CD4-positive, alpha-beta T cell (primary cell): ENCODE measurements at regions not wholly inside any gene's neighbourhood (a gene's known extent, or its start where the extent isn't known, plus 50 kb on each side); places are given as distances from the start of the nearest gene placed in this dataset.
A peak's percentile ranks its signal among the peaks of the same experiment; 100 is the strongest.

Experiments used
- ATAC-seq: fragments of 200-7000 bp; cut with Tn5 transposase; one replicate; pipeline ENCODE4 v1.10.0; 2022; ENCODE audit warnings: mild to moderate bottlenecking; ENCODE audit not compliant: poor library complexity
- CTCF ChIA-PET: fragments of 350-600 bp; sonication (Branson Sonifier 250); formaldehyde crosslinking; loops from one replicate; lab custom pipeline; 2021; ENCODE audit warnings: antibody characterized with exemption, inconsistent platforms; lab: Charles Lee
- POLR2A ChIA-PET: fragments of 350-600 bp; sonication (Branson Sonifier 250); formaldehyde crosslinking; loops from one replicate; lab custom pipeline; 2021; ENCODE audit warnings: antibody characterized with exemption, inconsistent platforms; lab: Charles Lee
- DNase-seq, 14 experiments: peaks; one replicate each; pipeline ENCODE4 v3.0.0-alpha.2; 2013 to 2020; ENCODE audit warnings: mixed read lengths in 2 of 14
- H3K27ac ChIP-seq, 2 donors: one replicate each; pipeline versions ENCODE4 v1.5.1 to v1.7.0; 2013; ENCODE audit warnings: low read length in 2 of 2, low read depth in 1 of 2, mild to moderate bottlenecking in 1 of 2
- H3K27me3 ChIP-seq, 2 experiments: 1 replicate in 1 of 2; 2 replicates in 1 of 2; pipeline versions ENCODE4 v1.6.1 to v1.7.0; 2013; ENCODE audit warnings: low read length in 2 of 2, control low read depth in 1 of 2, mild to moderate bottlenecking in 1 of 2, moderate library complexity in 1 of 2; ENCODE audit not compliant: insufficient read depth in 2 of 2, control insufficient read depth in 1 of 2
- H3K36me3 ChIP-seq: one replicate; pipeline ENCODE4 v1.6.1; 2013; ENCODE audit warnings: low read length, control low read depth; ENCODE audit not compliant: insufficient read depth
- H3K4me1 ChIP-seq: one replicate; pipeline ENCODE4 v1.6.1; 2013; ENCODE audit warnings: low read length, control low read depth; ENCODE audit not compliant: insufficient read depth
- H3K4me3 ChIP-seq: one replicate; pipeline ENCODE4 v1.5.1; 2013; ENCODE audit warnings: mild to moderate bottlenecking, low read length, moderate library complexity
- H3K9me3 ChIP-seq, 2 experiments: 1 replicate in 1 of 2; 2 replicates in 1 of 2; pipeline versions ENCODE4 v1.6.1 to v1.7.0; 2013; ENCODE audit warnings: low read length in 2 of 2, mild to moderate bottlenecking in 2 of 2, control low read depth in 1 of 2, moderate library complexity in 1 of 2; ENCODE audit not compliant: control insufficient read depth in 1 of 2, insufficient read depth in 1 of 2
- H3K27ac Mint-ChIP-seq: one replicate; pipeline ENCODE4 v1.8.0; 2020; ENCODE audit warnings: mixed read lengths
- H3K27me3 Mint-ChIP-seq: one replicate; pipeline ENCODE4 v1.8.0; 2021; ENCODE audit warnings: mixed read lengths
- H3K36me3 Mint-ChIP-seq: one replicate; pipeline ENCODE4 v1.8.0; 2021; ENCODE audit warnings: low read depth, mixed read lengths
- H3K4me1 Mint-ChIP-seq: one replicate; pipeline ENCODE4 v1.8.0; 2021; ENCODE audit warnings: low read depth, mixed read lengths
- H3K4me3 Mint-ChIP-seq: one replicate; pipeline ENCODE4 v1.8.0; 2020; ENCODE audit warnings: mild to moderate bottlenecking, mixed read lengths
- H3K9me3 Mint-ChIP-seq: one replicate; pipeline ENCODE4 v1.8.0; 2020; ENCODE audit warnings: mixed read lengths
- intact Hi-C, 2 experiments: fragments of 100-400 bp; cut with DNase I in 1 of 2; cut with micrococcal nuclease in 1 of 2; formaldehyde crosslinking; loops; one replicate each; pipeline versions ENCODE4 v1.15.1 to v1.9.0; 2023 to 2025; cut with DNase I, micrococcal nuclease
- TF ChIP-seq, protein P1 (sequence below): fragments of 200-600 bp; IDR thresholded peaks from one replicate; pipeline ENCODE4 v1.8.0; 2022; ENCODE audit warnings: antibody characterized with exemption, mild to moderate bottlenecking

DNA sequence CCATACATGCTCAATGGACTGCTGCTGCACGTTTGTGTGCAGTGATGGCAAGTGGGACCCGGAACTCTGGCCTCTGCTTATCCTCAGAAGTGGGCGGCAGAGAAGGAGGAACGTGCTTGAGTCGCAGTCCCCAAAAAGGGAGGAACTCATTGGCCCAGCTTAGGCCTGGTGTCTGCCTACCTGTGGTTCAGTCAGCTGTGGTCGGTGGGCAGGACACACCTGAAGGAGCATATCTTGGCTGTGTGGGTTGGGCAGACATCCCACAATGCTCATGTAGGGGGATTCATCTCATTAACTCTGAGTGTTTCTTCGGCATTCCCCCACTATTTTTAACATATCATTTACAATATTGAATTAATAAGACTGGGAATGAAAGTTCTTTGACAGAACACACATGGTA lies 122.9 kb upstream of the IL12B start:
- no peak for DNase-seq
- H3K27me3 Mint-ChIP-seq, result peaks cover 4% of the 10 kb centered on the region

DNA sequence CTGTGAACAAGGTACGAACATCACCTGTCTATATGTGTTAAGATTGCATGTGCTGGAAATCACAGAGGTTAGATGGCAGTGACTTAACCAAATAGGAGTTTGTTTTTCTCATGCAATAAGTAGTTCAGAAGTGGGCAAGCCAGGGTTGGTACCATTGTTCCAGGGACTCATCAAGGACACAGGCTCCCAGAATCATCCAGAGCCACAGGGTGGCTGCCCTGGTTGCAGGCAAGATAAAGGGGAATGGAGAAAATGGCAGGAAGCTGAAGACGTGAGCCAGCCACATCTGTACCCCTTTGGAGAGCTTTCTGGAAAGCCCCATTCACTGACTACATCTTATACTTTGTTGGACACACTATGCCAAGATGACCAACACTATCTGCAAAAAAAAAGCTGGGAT lies 126.0 kb upstream of the IL12B start:
- ChIA-PET CTCF (no interaction called here), POLR2A (interaction anchor here (0.6 kb wide), 1 partner anchor 28 kb away, joined by 3 read pairs; no protein-coding TSS in a partner anchor)
- no peak for ATAC-seq
- Histone ChIP-seq H3K27ac (no peak overlapping the region), H3K9me3 (no peaks in the 10 kb centered on the region), H3K4me3 (no peak overlapping the region), H3K27me3 (no peaks in the 10 kb centered on the region), H3K4me1 (peaks cover 16% of the 10 kb centered on the region), H3K36me3 (no peaks in the 10 kb centered on the region)
- no peak overlapping the region for H3K27ac Mint-ChIP-seq
- H3K4me3 Mint-ChIP-seq, result no peak overlapping the region
- peaks cover 11% of the 10 kb centered on the region for H3K27me3 Mint-ChIP-seq
- peak in 1 of 14 experiments; percentile 9 for DNase-seq
- no peaks in the 10 kb centered on the region for H3K36me3 Mint-ChIP-seq
- intact Hi-C loops, result no loop called here
- TF ChIP-seq, protein P1, sequence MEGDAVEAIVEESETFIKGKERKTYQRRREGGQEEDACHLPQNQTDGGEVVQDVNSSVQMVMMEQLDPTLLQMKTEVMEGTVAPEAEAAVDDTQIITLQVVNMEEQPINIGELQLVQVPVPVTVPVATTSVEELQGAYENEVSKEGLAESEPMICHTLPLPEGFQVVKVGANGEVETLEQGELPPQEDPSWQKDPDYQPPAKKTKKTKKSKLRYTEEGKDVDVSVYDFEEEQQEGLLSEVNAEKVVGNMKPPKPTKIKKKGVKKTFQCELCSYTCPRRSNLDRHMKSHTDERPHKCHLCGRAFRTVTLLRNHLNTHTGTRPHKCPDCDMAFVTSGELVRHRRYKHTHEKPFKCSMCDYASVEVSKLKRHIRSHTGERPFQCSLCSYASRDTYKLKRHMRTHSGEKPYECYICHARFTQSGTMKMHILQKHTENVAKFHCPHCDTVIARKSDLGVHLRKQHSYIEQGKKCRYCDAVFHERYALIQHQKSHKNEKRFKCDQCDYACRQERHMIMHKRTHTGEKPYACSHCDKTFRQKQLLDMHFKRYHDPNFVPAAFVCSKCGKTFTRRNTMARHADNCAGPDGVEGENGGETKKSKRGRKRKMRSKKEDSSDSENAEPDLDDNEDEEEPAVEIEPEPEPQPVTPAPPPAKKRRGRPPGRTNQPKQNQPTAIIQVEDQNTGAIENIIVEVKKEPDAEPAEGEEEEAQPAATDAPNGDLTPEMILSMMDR, result no peak
- H3K9me3 Mint-ChIP-seq, result no peaks in the 10 kb centered on the region
- H3K4me1 Mint-ChIP-seq, result no peaks in the 10 kb centered on the region

More for the DNA sequence above, 122.9 kb upstream of the IL12B start:
- peaks cover 10% of the 10 kb centered on the region for H3K4me1 ChIP-seq
- Mint-ChIP-seq H3K36me3 (no peaks in the 10 kb centered on the region), H3K4me3 (no peak overlapping the region), H3K9me3 (no peaks in the 10 kb centered on the region), H3K27ac (no peak overlapping the region), H3K4me1 (no peaks in the 10 kb centered on the region)
- intact Hi-C loops, result no loop called here
- TF ChIP-seq, protein P1, result no peak
- H3K27me3 ChIP-seq, result no peaks in the 10 kb centered on the region
- H3K27ac ChIP-seq, result no peak overlapping the region
- no peaks in the 10 kb centered on the region for H3K9me3 ChIP-seq
- ChIA-PET POLR2A (no interaction called here), CTCF (no interaction called here)
- no peaks in the 10 kb centered on the region for H3K36me3 ChIP-seq
- no peak overlapping the region for H3K4me3 ChIP-seq
- no peak for ATAC-seq

DNA sequence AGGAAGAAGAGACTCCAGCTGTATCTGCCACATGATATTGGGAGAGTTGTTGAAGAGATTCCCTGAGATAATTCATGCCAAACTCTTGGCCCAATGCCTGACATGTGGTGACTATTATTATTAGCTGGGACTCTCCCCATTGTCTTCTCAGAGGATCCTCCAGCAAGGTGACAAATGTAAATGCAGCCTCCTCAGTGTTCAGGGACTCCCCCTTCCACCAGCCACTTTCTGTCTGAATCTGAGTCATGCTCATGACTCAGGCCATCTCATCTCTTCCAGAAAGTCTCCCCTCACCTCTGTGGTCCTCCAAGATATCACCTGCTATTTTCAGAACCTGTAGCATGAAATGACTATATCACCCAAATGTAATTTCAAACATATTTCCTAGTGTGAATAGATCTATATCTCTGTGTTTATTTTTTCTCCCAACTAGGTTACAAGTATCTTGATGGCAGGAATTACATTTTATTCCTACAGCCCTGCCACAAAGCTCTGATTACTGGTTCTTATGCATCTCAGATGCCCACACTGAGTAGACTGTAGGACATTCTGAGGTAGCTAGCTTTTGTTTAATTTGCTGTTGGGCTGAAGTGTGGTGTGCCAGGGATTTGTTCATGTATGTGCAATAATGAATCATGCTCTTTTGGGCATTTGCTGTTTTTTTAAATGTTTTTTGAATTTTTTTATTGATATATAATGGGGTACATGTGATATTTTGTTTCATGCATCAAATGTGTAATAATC lies 126.6 kb upstream of the IL12B start:
- CTCF ChIA-PET, result no interaction called here
- peaks cover 11% of the 10 kb centered on the region for H3K27me3 Mint-ChIP-seq

More for the DNA sequence above, 126.6 kb upstream of the IL12B start:
- POLR2A ChIA-PET, result interaction anchor here (0.6 kb wide), 1 partner anchor 29 kb away, joined by 3 read pairs; no protein-coding TSS in a partner anchor
- H3K9me3 Mint-ChIP-seq, result no peaks in the 10 kb centered on the region
- TF ChIP-seq, protein P1, result no peak
- H3K27me3 ChIP-seq, result no peaks in the 10 kb centered on the region
- ATAC-seq (no peak), DNase-seq (peak in 2 of 14 experiments; percentile 55 to 68)
- H3K4me3 ChIP-seq, result no peak overlapping the region
- H3K27ac ChIP-seq, result no peak overlapping the region
- no peaks in the 10 kb centered on the region for H3K9me3 ChIP-seq
- no peaks in the 10 kb centered on the region for H3K36me3 Mint-ChIP-seq
- no peak overlapping the region for H3K27ac Mint-ChIP-seq
- no peaks in the 10 kb centered on the region for H3K4me1 Mint-ChIP-seq
- H3K4me1 ChIP-seq, result peaks cover 16% of the 10 kb centered on the region
- H3K36me3 ChIP-seq, result no peaks in the 10 kb centered on the region
- intact Hi-C loops, result no loop called here
- H3K4me3 Mint-ChIP-seq, result no peak overlapping the region
